ENCODE measurements at regions not wholly inside any gene's neighbourhood (a gene's known extent, or its start where the extent isn't known, plus 50 kb on each side); places are given as distances from the start of the nearest gene placed in this dataset.

DNA sequence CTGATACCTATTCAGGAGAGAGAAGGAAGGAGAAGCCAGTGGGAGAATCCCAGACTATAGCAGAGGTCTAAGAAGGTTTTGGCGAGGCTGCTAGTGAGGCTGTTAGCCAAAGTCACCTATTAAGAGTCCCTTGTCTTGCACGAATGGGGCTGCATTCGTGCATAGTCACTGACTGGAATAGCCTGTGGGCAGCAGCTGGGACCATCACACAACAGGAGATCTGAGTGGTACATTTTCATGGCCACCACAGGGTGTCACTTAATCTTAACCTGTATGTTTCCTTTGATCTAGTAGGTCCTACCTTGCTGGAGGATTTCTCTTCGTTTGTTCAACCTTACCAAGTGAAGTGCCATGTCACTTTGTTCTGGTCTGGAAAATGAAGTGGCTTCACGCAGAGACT is 319.9 kb downstream of the BMPER start:
- Histone ChIP-seq H4K20me1 (ENCODE audit: insufficient read depth, low read length) (no peaks in the 10 kb centered on the region), H2BK15ac (ENCODE audit: low read depth, low read length) (no peak overlapping the region), H2AK9ac (replicated peaks; ENCODE audit: low read depth, low read length, poor library complexity) (no peak overlapping the region), H4K8ac (ENCODE audit: low read depth in 2 of 2, low read length in 2 of 2) (no peak overlapping the region), H3K4me1 (ENCODE audit: control insufficient read depth, insufficient read depth, low read length) (no peaks in the 10 kb centered on the region), H3K36me3 (ENCODE audit: control insufficient read depth, insufficient read depth, low read length) (no peaks in the 10 kb centered on the region), H3K9ac (ENCODE audit: low read depth, low read length) (no peak overlapping the region), H3K14ac (replicated peaks; ENCODE audit: low read depth, low read length) (no peak overlapping the region), H3K23ac (ENCODE audit: low read depth, low read length) (no peak overlapping the region), H3K56ac (ENCODE audit: extremely low read depth, insufficient read depth, low read length) (no peak overlapping the region), H3K9me3 (ENCODE audit: control insufficient read depth, insufficient read depth, low read length) (no peaks in the 10 kb centered on the region), H3K27me3 (ENCODE audit: control insufficient read depth, insufficient read depth, low read length) (peaks cover 25% of the 10 kb centered on the region), H2AK5ac (ENCODE audit: low read depth, low read length) (no peak overlapping the region), H3K27ac (ENCODE audit: insufficient read depth, low read length) (no peak overlapping the region), H3K79me1 (ENCODE audit: low read depth in 1 of 2, low read length in 2 of 2) (no peaks in the 10 kb centered on the region), H2BK5ac (ENCODE audit: low read depth, low read length, poor library complexity, severe bottlenecking) (no peak overlapping the region), H2AFZ (replicated peaks; ENCODE audit: low read length, poor library complexity) (no peak overlapping the region), H4K91ac (ENCODE audit: insufficient read depth, low read depth, low read length) (no peak overlapping the region), H3K18ac (ENCODE audit: low read depth, low read length) (no peak overlapping the region), H2BK20ac (ENCODE audit: low read depth, low read length) (no peak overlapping the region), H3K4ac (ENCODE audit: low read depth, low read length) (no peak overlapping the region), H4K5ac (ENCODE audit: low read depth, low read length) (no peak overlapping the region), H3K4me3 (ENCODE audit: insufficient read depth, low read depth, low read length) (no peak overlapping the region), H3K9me1 (ENCODE audit: insufficient read depth, low read length) (no peaks in the 10 kb centered on the region), H3K4me2 (ENCODE audit: low read depth, low read length) (no peak overlapping the region), H2BK120ac (ENCODE audit: low read depth, low read length) (no peak overlapping the region)
- POLR2A ChIA-PET (ENCODE audit: unreplicated experiment): no interaction called here
- no peak for DNase-seq
- CTCF ChIA-PET: no interaction called here
- no TSS peak for BruUV-seq (replicated peaks)
- TF ChIP-seq RAD21 (IDR thresholded peaks at IDR 0.05; ENCODE audit: low read length) (no peak), POLR2A (IDR thresholded peaks at IDR 0.05; ENCODE audit: low read depth, low read length) (no peak), FOS (IDR thresholded peaks at IDR 0.05; ENCODE audit: low read depth, low read length) (no peak), ELK1 (IDR thresholded peaks at IDR 0.05; ENCODE audit: borderline replicate concordance, low read depth, low read length) (no peak), MAZ (IDR thresholded peaks at IDR 0.05; ENCODE audit: borderline replicate concordance, low read depth, low read length) (no peak), RFX5 (IDR thresholded peaks at IDR 0.05; ENCODE audit: low read depth, low read length) (no peak), BHLHE40 (IDR thresholded peaks at IDR 0.05; ENCODE audit: low read depth, low read length) (no peak), CEBPB (IDR thresholded peaks at IDR 0.05; ENCODE audit: low read depth, low read length) (no peak), CHD1 (IDR thresholded peaks at IDR 0.05; ENCODE audit: low read depth, low read length) (no peak), MAFK (IDR thresholded peaks at IDR 0.05; ENCODE audit: low read depth, low read length) (no peak), NFE2L2 (IDR thresholded peaks at IDR 0.05; ENCODE audit: low read depth, low read length) (no peak), SMC3 (IDR thresholded peaks at IDR 0.05; ENCODE audit: low read depth, low read length) (no peak), MXI1 (IDR thresholded peaks at IDR 0.05; ENCODE audit: borderline replicate concordance, low read depth, low read length) (no peak)
- TF ChIP-seq, protein P1, sequence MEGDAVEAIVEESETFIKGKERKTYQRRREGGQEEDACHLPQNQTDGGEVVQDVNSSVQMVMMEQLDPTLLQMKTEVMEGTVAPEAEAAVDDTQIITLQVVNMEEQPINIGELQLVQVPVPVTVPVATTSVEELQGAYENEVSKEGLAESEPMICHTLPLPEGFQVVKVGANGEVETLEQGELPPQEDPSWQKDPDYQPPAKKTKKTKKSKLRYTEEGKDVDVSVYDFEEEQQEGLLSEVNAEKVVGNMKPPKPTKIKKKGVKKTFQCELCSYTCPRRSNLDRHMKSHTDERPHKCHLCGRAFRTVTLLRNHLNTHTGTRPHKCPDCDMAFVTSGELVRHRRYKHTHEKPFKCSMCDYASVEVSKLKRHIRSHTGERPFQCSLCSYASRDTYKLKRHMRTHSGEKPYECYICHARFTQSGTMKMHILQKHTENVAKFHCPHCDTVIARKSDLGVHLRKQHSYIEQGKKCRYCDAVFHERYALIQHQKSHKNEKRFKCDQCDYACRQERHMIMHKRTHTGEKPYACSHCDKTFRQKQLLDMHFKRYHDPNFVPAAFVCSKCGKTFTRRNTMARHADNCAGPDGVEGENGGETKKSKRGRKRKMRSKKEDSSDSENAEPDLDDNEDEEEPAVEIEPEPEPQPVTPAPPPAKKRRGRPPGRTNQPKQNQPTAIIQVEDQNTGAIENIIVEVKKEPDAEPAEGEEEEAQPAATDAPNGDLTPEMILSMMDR (conservative IDR thresholded peaks at IDR 0.05; ENCODE audit: low read depth, low read length): no peak
- TF ChIP-seq, protein P2, sequence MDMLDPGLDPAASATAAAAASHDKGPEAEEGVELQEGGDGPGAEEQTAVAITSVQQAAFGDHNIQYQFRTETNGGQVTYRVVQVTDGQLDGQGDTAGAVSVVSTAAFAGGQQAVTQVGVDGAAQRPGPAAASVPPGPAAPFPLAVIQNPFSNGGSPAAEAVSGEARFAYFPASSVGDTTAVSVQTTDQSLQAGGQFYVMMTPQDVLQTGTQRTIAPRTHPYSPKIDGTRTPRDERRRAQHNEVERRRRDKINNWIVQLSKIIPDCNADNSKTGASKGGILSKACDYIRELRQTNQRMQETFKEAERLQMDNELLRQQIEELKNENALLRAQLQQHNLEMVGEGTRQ (IDR thresholded peaks at IDR 0.05; ENCODE audit: low read depth, low read length): no peak
- 51% methylated on average over 3 of the region's 5 CpGs; no CpG with 5 or more reads in 1 of the 2 experiments for WGBS, 2 experiments (ENCODE audit: extremely low coverage in 2 of 2, insufficient read length in 1 of 2)
- no peak for ATAC-seq (ENCODE audit: low read depth)
- dilution Hi-C loops (cut with HindIII; ENCODE audit: low sequenced_read_pairs, unreplicated experiment): no loop called here
- in situ Hi-C loops (cut with MboI; ENCODE audit: low sequenced_read_pairs): no loop called here
- intact Hi-C loops (cut with micrococcal nuclease): no loop called here

Measured in IMR-90 (cell line).